Kidney epithelial cell (primary cell): ENCODE measurements at regions not wholly inside any gene's neighbourhood (a gene's known extent, or its start where the extent isn't known, plus 50 kb on each side); places are given as distances from the start of the nearest gene placed in this dataset.

ENCODE experiments used
- DNase-seq: peaks from one replicate; pipeline ENCODE4 v3.0.0-alpha.2; 2010; ENCODE audit warnings: low read depth
- H3K27me3 ChIP-seq: 2 replicates; pipeline ENCODE4 v1.6.0; 2011; ENCODE audit warnings: low read length; ENCODE audit not compliant: control insufficient read depth, insufficient read depth
- H3K36me3 ChIP-seq: 2 replicates; pipeline ENCODE4 v1.5.1; 2011; ENCODE audit warnings: low read length; ENCODE audit not compliant: control insufficient read depth, insufficient read depth
- H3K4me3 ChIP-seq: 2 replicates; pipeline ENCODE4 v1.5.1; 2011; ENCODE audit warnings: low read depth, mild to moderate bottlenecking, control low read depth, low read length
- TF ChIP-seq, protein P1 (sequence below): IDR thresholded peaks from 2 replicates; pipeline ENCODE4 v1.5.1; 2011; ENCODE audit warnings: mild to moderate bottlenecking, moderate library complexity, low read length, control low read depth, inconsistent platforms; ENCODE audit not compliant: insufficient read depth, poor library complexity, severe bottlenecking

DNA sequence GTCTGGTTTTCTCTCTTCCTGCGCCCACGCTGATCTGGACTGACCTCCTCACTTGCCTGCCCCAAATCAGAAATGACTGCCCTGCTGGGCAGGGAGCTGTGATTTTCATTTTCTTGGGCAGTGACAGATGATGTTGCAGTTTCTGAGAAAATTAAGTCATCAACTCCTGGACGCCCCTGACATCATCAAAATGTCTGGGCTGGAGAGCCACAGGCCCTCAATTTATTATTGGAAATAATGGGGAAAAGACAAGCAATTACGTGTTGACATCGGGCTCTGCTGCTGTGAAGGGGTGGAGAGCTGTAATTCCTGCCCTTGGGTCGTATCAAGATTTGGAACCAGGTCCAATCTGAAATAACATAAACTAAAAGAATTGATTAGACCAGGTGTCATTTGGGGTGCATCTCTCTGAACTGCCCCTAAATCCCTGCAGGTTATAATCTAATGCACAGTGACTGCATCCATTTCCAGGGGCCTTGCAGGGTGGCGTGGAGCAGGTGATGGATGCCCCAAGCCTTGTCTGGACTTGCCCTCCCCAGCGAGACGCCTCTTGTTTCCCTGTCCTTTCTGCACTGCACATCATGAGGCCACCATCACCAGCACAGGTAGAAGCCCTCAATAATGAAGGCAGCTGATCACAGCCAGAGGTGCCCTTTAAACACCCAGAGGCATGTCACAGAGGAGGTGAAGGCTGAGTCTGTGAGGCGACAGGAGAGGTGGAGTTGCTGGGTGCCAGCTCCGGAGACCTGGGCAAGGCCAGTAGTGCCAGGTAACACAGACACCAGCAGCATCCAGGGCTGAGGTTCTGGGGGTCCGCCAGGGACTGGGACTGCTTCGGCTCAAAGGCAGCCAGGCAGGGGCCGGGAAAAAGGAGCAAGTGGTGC lies 98.7 kb downstream of the HTR5A start:
- DNase-seq: no peak
- Histone ChIP-seq H3K27me3 (no peaks in the 10 kb centered on the region), H3K36me3 (no peaks in the 10 kb centered on the region), H3K4me3 (no peak overlapping the region)
- TF ChIP-seq, protein P1, sequence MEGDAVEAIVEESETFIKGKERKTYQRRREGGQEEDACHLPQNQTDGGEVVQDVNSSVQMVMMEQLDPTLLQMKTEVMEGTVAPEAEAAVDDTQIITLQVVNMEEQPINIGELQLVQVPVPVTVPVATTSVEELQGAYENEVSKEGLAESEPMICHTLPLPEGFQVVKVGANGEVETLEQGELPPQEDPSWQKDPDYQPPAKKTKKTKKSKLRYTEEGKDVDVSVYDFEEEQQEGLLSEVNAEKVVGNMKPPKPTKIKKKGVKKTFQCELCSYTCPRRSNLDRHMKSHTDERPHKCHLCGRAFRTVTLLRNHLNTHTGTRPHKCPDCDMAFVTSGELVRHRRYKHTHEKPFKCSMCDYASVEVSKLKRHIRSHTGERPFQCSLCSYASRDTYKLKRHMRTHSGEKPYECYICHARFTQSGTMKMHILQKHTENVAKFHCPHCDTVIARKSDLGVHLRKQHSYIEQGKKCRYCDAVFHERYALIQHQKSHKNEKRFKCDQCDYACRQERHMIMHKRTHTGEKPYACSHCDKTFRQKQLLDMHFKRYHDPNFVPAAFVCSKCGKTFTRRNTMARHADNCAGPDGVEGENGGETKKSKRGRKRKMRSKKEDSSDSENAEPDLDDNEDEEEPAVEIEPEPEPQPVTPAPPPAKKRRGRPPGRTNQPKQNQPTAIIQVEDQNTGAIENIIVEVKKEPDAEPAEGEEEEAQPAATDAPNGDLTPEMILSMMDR: no peak

DNA sequence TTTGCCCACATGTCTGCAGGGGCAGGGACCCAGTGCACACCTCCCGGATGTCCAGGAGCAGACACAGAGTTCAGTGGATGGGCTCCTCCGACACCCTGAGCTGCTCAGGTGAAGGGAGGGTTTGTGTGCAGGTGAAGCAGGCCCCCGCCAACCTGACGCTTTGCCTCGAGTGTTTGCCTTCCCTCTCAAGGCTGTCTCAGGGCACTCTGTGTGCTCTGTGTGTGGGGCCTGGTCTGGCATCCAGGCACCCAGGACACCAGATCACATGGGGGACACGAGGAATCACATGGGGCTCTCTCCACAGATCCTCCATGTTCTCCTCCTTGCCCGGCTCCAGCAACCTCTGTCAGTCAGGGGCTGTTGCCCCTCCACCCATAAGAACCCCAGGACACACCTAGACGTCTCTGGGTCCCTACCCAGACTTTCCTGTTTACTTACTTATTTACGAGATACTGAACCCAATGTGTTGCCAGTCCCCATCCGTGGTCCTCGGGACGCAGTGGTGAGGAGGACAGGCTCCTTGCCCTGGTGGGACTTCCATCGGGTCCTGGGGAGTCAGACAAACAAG lies 99.5 kb downstream of the HTR5A start:
- Histone ChIP-seq H3K4me3 (no peak overlapping the region), H3K27me3 (no peaks in the 10 kb centered on the region), H3K36me3 (no peaks in the 10 kb centered on the region)
- TF ChIP-seq, protein P1: no peak
- DNase-seq: no peak

GRCh38 chr7:155170331-155170730 lies 100.2 kb downstream of the HTR5A start:
- no peak for DNase-seq
- H3K36me3 ChIP-seq: no peaks in the 10 kb centered on the region
- TF ChIP-seq, protein P1: no peak
- H3K4me3 ChIP-seq: no peak overlapping the region
- no peaks in the 10 kb centered on the region for H3K27me3 ChIP-seq

- Histone ChIP-seq H3K36me3 (no peaks in the 10 kb centered on the region), H3K4me3 (no peak overlapping the region), H3K27me3 (no peaks in the 10 kb centered on the region)
- TF ChIP-seq, protein P1: no peak
- DNase-seq: no peak
These were observed 102.0 kb downstream of the HTR5A start for GRCh38 chr7:155172141-155172540.

DNA sequence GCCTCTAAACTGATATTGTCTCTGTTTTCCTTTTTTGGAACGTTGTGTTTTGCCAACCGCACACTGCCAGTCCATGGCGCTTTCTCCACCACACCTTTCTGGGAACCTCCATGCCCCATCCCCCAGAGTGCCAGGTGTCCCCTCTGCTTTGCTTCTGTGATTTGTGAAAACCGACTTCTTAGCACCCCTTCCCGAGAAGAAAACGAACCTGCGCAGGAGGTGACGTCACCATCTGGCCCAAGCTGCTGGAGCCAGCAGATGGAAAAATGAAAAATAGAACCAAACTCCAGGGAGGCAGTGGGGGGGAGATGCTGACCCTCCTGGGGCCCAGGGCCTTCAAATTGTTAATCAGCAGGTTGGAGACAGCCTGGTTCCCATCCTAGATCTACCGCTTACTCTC lies 103.8 kb downstream of the HTR5A start:
- H3K27me3 ChIP-seq: no peaks in the 10 kb centered on the region
- TF ChIP-seq, protein P1: no peak
- H3K36me3 ChIP-seq: no peaks in the 10 kb centered on the region
- H3K4me3 ChIP-seq: no peak overlapping the region
- DNase-seq: no peak
